Liver (tissue), 8 donors: ENCODE measurements at regions not wholly inside any gene's neighbourhood (a gene's known extent, or its start where the extent isn't known, plus 50 kb on each side); places are given as distances from the start of the nearest gene placed in this dataset.

ENCODE experiments used
- DNase-seq: peaks from one replicate; pipeline ENCODE4 v3.0.0-alpha.2; 2017; ENCODE audit warnings: low spot score
- H3K27ac ChIP-seq, 2 donors: one replicate each; pipeline ENCODE4 v1.7.0; 2013; ENCODE audit warnings: inconsistent platforms in 2 of 2, low read length in 2 of 2, control low read depth in 1 of 2, low read depth in 1 of 2, mild to moderate bottlenecking in 1 of 2
- H3K27me3 ChIP-seq, 4 donors: one replicate each; pipeline versions ENCODE4 v1.6.1 to v1.7.0; 2013; ENCODE audit warnings: low read length in 3 of 4, inconsistent platforms in 1 of 4, mild to moderate bottlenecking in 1 of 4, moderate library complexity in 1 of 4; ENCODE audit not compliant: control insufficient read depth in 4 of 4, insufficient read depth in 4 of 4
- H3K36me3 ChIP-seq, 4 donors: one replicate each; pipeline versions ENCODE4 v1.6.1 to v1.7.0; 2013; ENCODE audit warnings: low read length in 3 of 4, mild to moderate bottlenecking in 3 of 4, low read depth in 1 of 4, moderate library complexity in 1 of 4; ENCODE audit not compliant: control insufficient read depth in 4 of 4, insufficient read depth in 3 of 4
- H3K4me1 ChIP-seq, 4 donors: one replicate each; pipeline versions ENCODE4 v1.6.1 to v1.7.0; 2013; ENCODE audit warnings: low read length in 3 of 4, mild to moderate bottlenecking in 3 of 4, moderate library complexity in 1 of 4; ENCODE audit not compliant: control insufficient read depth in 4 of 4, insufficient read depth in 4 of 4
- H3K4me3 ChIP-seq, 3 donors: one replicate each; pipeline versions ENCODE4 v1.6.1 to v1.7.0; 2013; ENCODE audit warnings: low read length in 3 of 3, control low read depth in 1 of 3, low read depth in 1 of 3, mild to moderate bottlenecking in 1 of 3
- H3K9ac ChIP-seq, 2 donors: one replicate each; pipeline ENCODE4 v1.7.0; 2013; ENCODE audit warnings: low read length in 2 of 2, mild to moderate bottlenecking in 2 of 2, moderate library complexity in 2 of 2, control low read depth in 1 of 2, low read depth in 1 of 2
- H3K9me3 ChIP-seq, 4 donors: one replicate each; pipeline versions ENCODE4 v1.6.1 to v1.7.0; 2013; ENCODE audit warnings: low read length in 3 of 4; ENCODE audit not compliant: control insufficient read depth in 4 of 4
- ATF3 ChIP-seq: IDR thresholded peaks from 2 replicates; pipeline ENCODE4 v1.6.1; 2016; ENCODE audit warnings: antibody characterized with exemption
- CTCF ChIP-seq: fragments of 150-350 bp; IDR thresholded peaks from 2 replicates; pipeline ENCODE4 v1.5.1; 2017; ENCODE audit warnings: improper control_type of control experiment, low read depth, low read length; ENCODE audit not compliant: missing input control
- FOXA1 ChIP-seq: IDR thresholded peaks from 2 replicates; pipeline ENCODE4 v1.6.1; 2016; ENCODE audit warnings: antibody characterized with exemption
- FOXA2 ChIP-seq: IDR thresholded peaks from 2 replicates; pipeline ENCODE4 v1.6.1; 2016; ENCODE audit warnings: antibody characterized with exemption
- GABPA ChIP-seq, 2 donors: IDR thresholded peaks in 1 of 2; conservative IDR thresholded peaks in 1 of 2; 2 replicates each; pipeline ENCODE4 v1.6.1; 2016; ENCODE audit warnings: antibody characterized with exemption in 2 of 2, mild to moderate bottlenecking in 1 of 2, moderate library complexity in 1 of 2
- HNF4A ChIP-seq, 2 donors: conservative IDR thresholded peaks; 2 replicates each; pipeline ENCODE4 v1.6.1; 2016; ENCODE audit warnings: antibody characterized with exemption in 2 of 2, mild to moderate bottlenecking in 2 of 2
- HNF4G ChIP-seq: IDR thresholded peaks from 2 replicates; pipeline ENCODE4 v1.6.1; 2016; ENCODE audit warnings: antibody characterized with exemption
- JUND ChIP-seq, 2 donors: IDR thresholded peaks; 2 replicates each; pipeline ENCODE4 v1.6.1; 2016; ENCODE audit warnings: antibody characterized with exemption in 2 of 2
- MAX ChIP-seq: IDR thresholded peaks from 2 replicates; pipeline ENCODE4 v1.6.1; 2016; ENCODE audit warnings: antibody characterized with exemption
- NR2F2 ChIP-seq: IDR thresholded peaks from 2 replicates; pipeline ENCODE4 v1.6.1; 2016; ENCODE audit warnings: antibody characterized with exemption
- RAD21 ChIP-seq, 2 donors: IDR thresholded peaks; 2 replicates each; pipeline ENCODE4 v1.6.1; 2016; ENCODE audit warnings: antibody characterized with exemption in 2 of 2, mild to moderate bottlenecking in 2 of 2
- REST ChIP-seq: IDR thresholded peaks from 2 replicates; pipeline ENCODE4 v1.6.1; 2016; ENCODE audit warnings: antibody characterized with exemption, mild to moderate bottlenecking
- RXRA ChIP-seq, 2 donors: IDR thresholded peaks; 2 replicates each; pipeline ENCODE4 v1.6.1; 2017 to 2018; ENCODE audit warnings: antibody characterized with exemption in 2 of 2, mild to moderate bottlenecking in 1 of 2
- SP1 ChIP-seq: IDR thresholded peaks from 2 replicates; pipeline ENCODE4 v1.6.1; 2018; ENCODE audit warnings: antibody characterized with exemption, mild to moderate bottlenecking
- TAF1 ChIP-seq: conservative IDR thresholded peaks from 2 replicates; pipeline ENCODE4 v1.6.1; 2016; ENCODE audit warnings: antibody characterized with exemption, mild to moderate bottlenecking
- YY1 ChIP-seq: IDR thresholded peaks from 2 replicates; pipeline ENCODE4 v1.6.1; 2016; ENCODE audit warnings: antibody characterized with exemption, mild to moderate bottlenecking
- ZBTB33 ChIP-seq: IDR thresholded peaks from 2 replicates; pipeline ENCODE4 v1.6.1; 2016; ENCODE audit warnings: antibody characterized with exemption
- WGBS: extraction: QIAGEN DNeasy Blood & Tissue Kit; methylation state at CpG from one replicate; pipeline ENCODE4 v1.1.7; 2013; 5-methylcytosine and 5-hydroxymethylcytosine counted together
- donor health status: healthy.
- donor health status: healthy.
- donor health status: healthy.
- donor health status: healthy.
- donor health status: healthy.

- Histone ChIP-seq H3K9ac (no peak overlapping the region), H3K4me3 (no peak overlapping the region), H3K27me3 (peaks cover 0 to 4% (median 0%) of the 10 kb centered on the region in 4 donors), H3K4me1 (no peaks in the 10 kb centered on the region), H3K36me3 (no peaks in the 10 kb centered on the region), H3K9me3 (no peaks in the 10 kb centered on the region), H3K27ac (no peak overlapping the region)
- 90% methylated on average over 9 of the region's 9 CpGs for WGBS
- no peak for DNase-seq
- TF ChIP-seq ATF3 (no peak), SP1 (no peak), REST (no peak), FOXA2 (no peak), NR2F2 (no peak), YY1 (no peak), GABPA (IDR thresholded peaks at IDR 0.05 in 1 of 2, conservative IDR thresholded peaks at IDR 0.05 in 1 of 2) (no peak), RAD21 (IDR thresholded peaks at IDR 0.05) (no peak), ZBTB33 (no peak), HNF4A (conservative IDR thresholded peaks at IDR 0.05) (no peak), TAF1 (no peak), JUND (IDR thresholded peaks at IDR 0.05) (no peak), RXRA (IDR thresholded peaks at IDR 0.05) (no peak)
Measured at GRCh38 chr15:96645796-96646195, 315.3 kb downstream of the NR2F2 start.

- H3K4me3 ChIP-seq: no peak overlapping the region
- TF ChIP-seq SP1 (no peak), HNF4G (no peak), JUND (IDR thresholded peaks at IDR 0.05) (no peak), CTCF (no peak), GABPA (IDR thresholded peaks at IDR 0.05 in 1 of 2, conservative IDR thresholded peaks at IDR 0.05 in 1 of 2) (no peak), ATF3 (no peak), MAX (no peak), REST (no peak), FOXA2 (no peak), HNF4A (conservative IDR thresholded peaks at IDR 0.05) (no peak), FOXA1 (no peak), NR2F2 (no peak)
- H3K27ac ChIP-seq: no peak overlapping the region
- 75% methylated on average over 9 of the region's 9 CpGs for WGBS
- DNase-seq: no peak
- peaks cover 0 to 4% (median 0%) of the 10 kb centered on the region in 4 donors for H3K27me3 ChIP-seq
- no peak overlapping the region for H3K9ac ChIP-seq
- H3K36me3 ChIP-seq: no peaks in the 10 kb centered on the region
- no peaks in the 10 kb centered on the region for H3K9me3 ChIP-seq
- H3K4me1 ChIP-seq: no peaks in the 10 kb centered on the region
Measured at GRCh38 chr15:96648866-96649265, 318.4 kb downstream of the NR2F2 start.
